Right cardiac atrium (tissue), 5 donors: ENCODE measurements at regions not wholly inside any gene's neighbourhood (a gene's known extent, or its start where the extent isn't known, plus 50 kb on each side); places are given as distances from the start of the nearest gene placed in this dataset.
A peak's percentile ranks its signal among the peaks of the same experiment; 100 is the strongest.

Experiments
- ATAC-seq, 2 donors: fragments of 200-7000 bp; cut with Tn5 transposase; one replicate each; pipeline versions ENCODE4 v1.8.0 to v1.9.1; 2020; ENCODE audit warnings: moderate library complexity in 2 of 2, mild to moderate bottlenecking in 1 of 2
- DNase-seq, 3 donors: peaks; one replicate each; pipeline ENCODE4 v3.0.0-alpha.2; 2020
- H3K27ac ChIP-seq: one replicate; pipeline ENCODE4 v1.5.1; 2013; ENCODE audit warnings: mild to moderate bottlenecking, low read length, control low read depth, moderate library complexity
- H3K27me3 ChIP-seq: one replicate; pipeline ENCODE4 v1.6.1; 2013; ENCODE audit not compliant: control insufficient read depth, insufficient read depth
- H3K4me1 ChIP-seq: one replicate; pipeline ENCODE4 v1.6.1; 2013; ENCODE audit warnings: low read length; ENCODE audit not compliant: control insufficient read depth, insufficient read depth
- H3K4me3 ChIP-seq: one replicate; pipeline ENCODE4 v1.5.1; 2013; ENCODE audit warnings: low read length, control low read depth
- H3K9me3 ChIP-seq: one replicate; pipeline ENCODE4 v1.6.1; 2013; ENCODE audit warnings: low read length; ENCODE audit not compliant: control insufficient read depth
- WGBS: extraction: QIAGEN DNeasy Blood & Tissue Kit; methylation state at CpG from one replicate; pipeline ENCODE4 v1.1.7; 2013; 5-methylcytosine and 5-hydroxymethylcytosine counted together
- intact Hi-C, 4 donors: fragments of 100-400 bp; cut with DNase I; formaldehyde crosslinking; loops; one replicate each; pipeline versions ENCODE4 v1.11.0 to v1.14.0; 2022 to 2023
- donor health status: healthy with polysubstance abuse.
- donor health status: DM: no; HTN: yes; CAD: no.
- donor health status: DM: no; HTN: no; CAD: no.
- donor health status: DM: no; HTN: yes; CAD: no; lungs with severe emphysema.
- donor health status: DM: yes; HTN: yes; CAD: no.

DNA sequence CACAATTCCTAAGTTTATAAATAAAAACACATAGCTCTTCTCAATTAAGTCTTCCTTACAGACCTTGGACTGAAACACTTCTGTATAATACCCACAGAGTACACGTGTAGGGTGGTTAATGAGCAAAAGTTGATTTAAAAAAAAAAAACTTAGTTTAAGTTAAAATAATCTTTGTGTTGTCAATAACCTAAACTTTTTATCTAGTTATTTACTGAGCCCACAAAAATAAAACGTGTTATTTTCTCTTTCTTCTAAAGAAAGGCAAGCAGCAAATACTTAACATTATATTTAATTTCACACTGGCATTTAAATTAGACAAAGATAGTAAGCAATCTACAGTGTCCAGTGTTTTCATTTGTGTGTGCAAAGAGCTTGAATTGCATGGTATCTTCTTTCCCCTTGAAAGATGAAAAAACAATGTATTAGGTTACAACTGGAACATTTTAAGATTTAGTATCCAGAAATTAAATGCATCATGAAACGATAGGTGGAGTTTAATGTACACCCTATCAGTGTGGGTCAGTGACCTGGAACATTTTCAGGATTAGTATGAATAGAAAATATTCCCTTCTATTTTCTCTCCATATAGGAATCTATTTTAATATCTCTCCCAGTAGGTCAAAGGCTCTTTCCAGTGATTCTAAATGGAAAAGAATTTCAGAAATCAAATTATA is 1014.8 kb downstream of the NR2F1-AS1 start:
- WGBS, result 49% methylated on average over 3 of the region's 3 CpGs
- intact Hi-C loops, result no loop called here
- no peak for DNase-seq
- Histone ChIP-seq H3K4me1 (no peaks in the 10 kb centered on the region), H3K9me3 (no peaks in the 10 kb centered on the region), H3K27me3 (no peaks in the 10 kb centered on the region), H3K27ac (no peak overlapping the region), H3K4me3 (no peak overlapping the region)
- ATAC-seq, result no peak

GRCh38 chr5:92565673-92566072 is 1015.3 kb downstream of the NR2F1-AS1 start:
- ATAC-seq (no peak), DNase-seq (no peak)
- no peaks in the 10 kb centered on the region for H3K4me1 ChIP-seq
- intact Hi-C loops, result no loop called here
- no peak overlapping the region for H3K4me3 ChIP-seq
- H3K27me3 ChIP-seq, result no peaks in the 10 kb centered on the region
- H3K9me3 ChIP-seq, result no peaks in the 10 kb centered on the region
- no peak overlapping the region for H3K27ac ChIP-seq
- WGBS, result 71% methylated on average over 3 of the region's 3 CpGs

DNA sequence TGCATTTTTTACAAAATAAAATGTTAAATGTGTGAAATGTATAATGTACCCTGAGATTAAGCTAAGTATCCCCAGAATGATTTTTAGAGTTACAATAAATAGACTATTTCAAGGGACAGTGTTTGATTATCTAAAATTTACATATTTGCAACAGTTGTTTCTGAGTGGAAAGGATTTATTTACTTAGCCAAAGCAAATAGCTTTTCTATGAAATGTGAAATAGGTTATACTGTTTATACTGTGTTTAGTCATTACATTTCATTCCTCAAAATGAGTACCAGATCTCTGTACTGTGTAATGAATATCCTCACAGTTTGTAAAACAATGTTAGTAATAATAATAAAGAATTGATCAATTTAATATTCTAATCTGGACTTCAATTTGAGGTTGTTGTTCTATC is 1019.0 kb downstream of the NR2F1-AS1 start:
- Histone ChIP-seq H3K4me1 (no peaks in the 10 kb centered on the region), H3K27me3 (no peaks in the 10 kb centered on the region), H3K4me3 (no peak overlapping the region), H3K9me3 (no peaks in the 10 kb centered on the region), H3K27ac (no peak overlapping the region)
- ATAC-seq, result no peak
- DNase-seq, result no peak
- intact Hi-C loops, result no loop called here

DNA sequence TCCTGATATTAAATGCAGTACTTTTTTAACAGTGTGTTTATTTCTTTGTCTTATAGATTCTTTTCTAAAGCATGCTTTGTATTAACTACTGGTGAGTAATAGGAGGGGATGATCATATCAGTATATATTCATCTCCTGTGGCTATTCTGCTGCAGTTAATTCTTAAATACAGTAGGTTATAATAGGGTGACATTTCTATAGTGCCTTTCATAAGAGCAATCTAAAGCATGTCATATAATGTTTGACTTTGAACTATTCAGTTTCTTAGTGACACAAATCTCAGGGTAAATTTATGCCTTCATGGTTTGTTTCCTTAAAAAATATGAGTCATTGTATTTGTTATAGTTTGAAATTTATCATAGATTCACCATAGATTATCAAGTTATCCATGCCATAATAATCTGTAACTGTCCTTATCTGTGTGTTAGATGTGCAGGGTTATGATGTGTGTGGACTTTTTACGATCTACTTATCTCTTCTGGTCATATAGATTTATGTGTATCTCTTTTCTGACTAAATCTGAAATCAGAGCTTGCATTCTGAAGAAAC is 1019.5 kb downstream of the NR2F1-AS1 start:
- H3K4me3 ChIP-seq, result no peak overlapping the region
- intact Hi-C loops, result no loop called here
- H3K9me3 ChIP-seq, result no peaks in the 10 kb centered on the region
- WGBS, result 65% methylated on average over 1 of the region's 1 CpG
- ATAC-seq (no peak), DNase-seq (no peak)
- no peaks in the 10 kb centered on the region for H3K27me3 ChIP-seq
- no peaks in the 10 kb centered on the region for H3K4me1 ChIP-seq
- no peak overlapping the region for H3K27ac ChIP-seq

GRCh38 chr5:92560698-92561401 is 1020.2 kb downstream of the NR2F1-AS1 start:
- intact Hi-C loops, result no loop called here
- Histone ChIP-seq H3K27ac (no peak overlapping the region), H3K27me3 (no peaks in the 10 kb centered on the region), H3K4me1 (no peaks in the 10 kb centered on the region), H3K9me3 (no peaks in the 10 kb centered on the region), H3K4me3 (no peak overlapping the region)
- ATAC-seq (no peak), DNase-seq (no peak)
- 56% methylated on average over 4 of the region's 4 CpGs for WGBS

DNA sequence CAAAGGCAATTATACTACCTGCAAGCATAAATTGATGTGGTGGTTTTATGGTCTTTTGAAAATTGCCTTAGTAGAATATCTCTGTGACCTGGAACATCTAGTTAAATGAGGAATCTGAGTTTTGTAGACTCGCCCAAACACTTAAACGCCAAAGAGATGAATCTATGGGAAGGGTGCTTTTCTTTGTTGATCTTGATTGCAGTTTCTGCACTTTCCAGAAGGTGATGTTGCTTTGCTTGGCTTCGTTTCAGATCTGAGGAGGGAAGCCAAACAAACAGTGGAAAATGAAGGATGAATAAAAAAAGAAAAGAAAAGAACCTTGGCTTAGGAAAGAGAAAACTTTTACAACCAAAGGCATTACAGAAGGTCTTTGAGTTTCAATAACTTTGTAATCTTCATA is 1021.2 kb downstream of the NR2F1-AS1 start:
- intact Hi-C loops, result no loop called here
- Histone ChIP-seq H3K4me1 (no peaks in the 10 kb centered on the region), H3K27me3 (no peaks in the 10 kb centered on the region), H3K4me3 (no peak overlapping the region), H3K9me3 (no peaks in the 10 kb centered on the region), H3K27ac (no peak overlapping the region)
- no peak for DNase-seq
- ATAC-seq, result no peak
- 48% methylated on average over 3 of the region's 3 CpGs for WGBS

DNA sequence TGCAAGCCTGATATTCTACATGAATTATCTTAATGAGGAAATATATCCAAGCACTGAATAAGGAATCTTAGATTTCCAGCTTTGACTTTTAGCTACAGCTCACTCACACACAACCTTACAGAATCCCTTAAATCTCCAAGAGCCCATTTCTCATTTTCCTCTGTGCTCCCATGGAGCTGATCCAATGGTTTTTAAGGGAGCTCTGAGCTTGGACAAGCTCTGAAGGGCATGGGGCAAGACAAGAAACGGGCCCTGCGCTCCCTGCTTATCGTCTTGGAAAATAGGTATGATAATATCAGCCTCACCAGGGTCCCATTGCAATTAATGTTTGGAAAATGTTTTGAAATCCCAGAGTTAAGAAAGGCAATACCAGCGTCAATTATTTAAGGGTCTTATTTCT is 1021.7 kb downstream of the NR2F1-AS1 start:
- intact Hi-C loops, result no loop called here
- no peak overlapping the region for H3K27ac ChIP-seq
- no peaks in the 10 kb centered on the region for H3K27me3 ChIP-seq
- no peaks in the 10 kb centered on the region for H3K9me3 ChIP-seq
- no peak for DNase-seq
- H3K4me3 ChIP-seq, result no peak overlapping the region
- WGBS, result 83% methylated on average over 4 of the region's 4 CpGs
- no peak for ATAC-seq
- H3K4me1 ChIP-seq, result no peaks in the 10 kb centered on the region

GRCh38 chr5:92556747-92557146 is 1024.3 kb downstream of the NR2F1-AS1 start:
- intact Hi-C loops, result no loop called here
- DNase-seq (no peak), ATAC-seq (no peak)
- no peaks in the 10 kb centered on the region for H3K9me3 ChIP-seq
- WGBS, result 98% methylated on average over 1 of the region's 1 CpG
- H3K4me1 ChIP-seq, result no peaks in the 10 kb centered on the region
- no peaks in the 10 kb centered on the region for H3K27me3 ChIP-seq
- no peak overlapping the region for H3K27ac ChIP-seq
- H3K4me3 ChIP-seq, result no peak overlapping the region

DNA sequence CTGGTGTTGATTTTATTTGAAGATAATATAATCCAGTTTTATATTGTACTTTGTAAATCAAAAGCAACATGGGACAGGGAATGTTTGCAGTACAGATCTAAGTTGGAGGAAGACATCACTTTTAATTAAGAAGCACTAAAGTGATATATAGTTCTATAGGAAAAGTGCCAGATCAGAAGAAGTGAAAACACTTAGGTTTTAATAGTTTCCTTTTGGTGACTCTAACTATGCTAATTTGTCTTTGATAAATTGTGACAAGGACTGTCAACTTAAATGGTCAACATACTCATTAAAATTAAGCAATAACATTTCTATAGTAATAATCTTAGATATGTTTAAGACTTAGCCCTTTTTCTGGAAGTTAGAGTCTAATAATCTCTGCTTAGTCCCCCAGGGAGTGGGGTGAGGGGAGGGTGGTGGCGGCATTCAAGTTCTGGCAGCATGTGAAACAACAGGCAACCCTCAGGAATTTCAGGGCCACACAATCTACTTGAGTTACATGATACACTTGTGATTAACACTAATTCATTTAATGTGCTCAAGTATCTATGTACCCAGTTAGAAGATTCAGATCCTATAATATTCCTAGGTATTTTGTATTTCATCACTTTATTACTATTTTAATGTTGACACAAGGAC is 1026.5 kb downstream of the NR2F1-AS1 start:
- no peaks in the 10 kb centered on the region for H3K27me3 ChIP-seq
- H3K4me3 ChIP-seq, result no peak overlapping the region
- ATAC-seq (no peak), DNase-seq (peak in 1 of 3 donors; percentile 2)
- WGBS, result 78% methylated on average over 1 of the region's 1 CpG
- H3K4me1 ChIP-seq, result no peaks in the 10 kb centered on the region
- H3K9me3 ChIP-seq, result no peaks in the 10 kb centered on the region
- intact Hi-C loops, result no loop called here
- H3K27ac ChIP-seq, result no peak overlapping the region

- no peak overlapping the region for H3K4me3 ChIP-seq
- H3K9me3 ChIP-seq, result no peaks in the 10 kb centered on the region
- H3K27ac ChIP-seq, result no peak overlapping the region
- intact Hi-C loops, result no loop called here
- no peak for ATAC-seq
- no peaks in the 10 kb centered on the region for H3K4me1 ChIP-seq
- no peak for DNase-seq
- no peaks in the 10 kb centered on the region for H3K27me3 ChIP-seq
These were observed 1027.7 kb downstream of the NR2F1-AS1 start for GRCh38 chr5:92553326-92553725.
